HG03342 (cell line): ENCODE measurements at regions not wholly inside any gene's neighbourhood (a gene's known extent, or its start where the extent isn't known, plus 50 kb on each side); places are given as distances from the start of the nearest gene placed in this dataset.
"Not testable (repeated sequence)": the region's sequence is repeated elsewhere in the genome, so short reads cannot be mapped to it uniquely, and the experiment has no call there.

Experiments used
- ATAC-seq: cut with Tn5 transposase; IDR thresholded peaks from one replicate; pipeline ENCODE4 v1.9.1; 2021; ENCODE audit warnings: mild to moderate bottlenecking, moderate library complexity; ENCODE audit not compliant: unreplicated experiment

DNA sequence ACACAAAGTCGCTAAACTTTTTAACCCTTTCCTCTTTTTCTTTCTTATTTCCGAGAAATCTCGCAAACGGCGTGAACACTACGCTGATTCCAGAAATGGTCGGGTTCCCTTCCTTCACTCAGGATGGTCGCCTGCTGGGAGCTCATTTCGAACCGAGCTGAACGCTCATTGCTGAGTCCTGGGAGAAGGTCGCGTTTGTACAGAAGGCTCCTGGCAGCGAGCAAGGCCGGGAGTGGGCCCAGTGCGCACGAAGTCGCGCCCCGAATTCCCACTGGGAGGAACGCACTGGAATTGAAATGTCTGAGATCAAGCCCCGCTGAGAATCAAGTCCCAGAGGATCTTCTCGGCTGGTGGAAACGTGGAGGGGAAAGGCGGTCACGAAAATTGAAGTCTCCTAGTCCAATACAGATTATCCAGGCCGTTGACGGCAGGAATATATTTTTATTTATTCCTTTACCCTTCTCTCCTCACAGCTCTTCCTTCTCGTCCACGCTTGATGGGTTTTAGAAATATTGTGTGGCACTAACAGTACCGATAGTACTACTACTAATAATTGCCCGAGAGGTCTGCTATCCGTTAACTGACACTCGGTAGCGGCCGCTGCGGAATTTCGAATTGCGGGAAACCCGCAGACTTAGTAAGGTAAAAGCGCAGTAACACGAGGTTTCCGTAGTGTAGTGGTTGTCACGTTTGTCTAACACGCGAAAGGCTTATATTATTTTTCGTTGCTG lies 207.2 kb upstream of the ZNF184 start:
- ATAC-seq, result peak; percentile 28

DNA sequence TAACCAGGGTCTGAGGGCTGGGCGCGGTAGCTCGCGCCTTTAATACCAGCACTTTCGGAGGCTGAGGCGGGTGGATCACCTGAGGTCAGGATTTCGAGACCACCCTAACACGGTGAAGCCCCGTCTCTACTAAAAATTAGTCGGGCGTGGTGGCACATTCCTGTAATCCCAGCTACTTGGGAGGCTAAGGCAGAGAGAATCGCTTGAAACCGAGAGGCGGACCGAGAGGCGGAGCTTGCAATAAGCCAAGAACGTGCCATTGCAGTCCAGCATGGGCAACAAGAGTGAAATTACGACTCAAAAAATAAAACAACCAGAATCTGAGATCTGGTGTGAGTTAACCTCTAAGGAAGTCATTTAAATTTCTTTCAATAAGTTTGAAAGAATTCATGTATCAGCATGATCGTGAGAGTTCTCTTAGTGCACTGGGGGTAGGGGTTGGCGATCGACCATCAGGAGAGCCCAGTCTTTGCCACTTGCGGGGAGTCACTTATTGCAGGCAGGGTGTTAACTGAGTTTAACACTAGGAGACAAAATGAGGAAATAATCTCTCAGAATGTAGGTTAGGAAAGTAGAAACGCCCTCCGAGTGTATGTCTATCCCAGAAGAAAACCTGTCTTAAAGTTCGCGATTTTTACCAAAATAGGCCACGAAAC lies 206.5 kb upstream of the ZNF184 start:
- ATAC-seq, result no peak

- no peak for ATAC-seq
Measured at GRCh38 chr6:27678469-27678868, 205.6 kb upstream of the ZNF184 start.

- ATAC-seq, result no peak
Measured at GRCh38 chr6:27674882-27675281, 202.0 kb upstream of the ZNF184 start.

- peak; percentile 61 for ATAC-seq
Measured at GRCh38 chr6:27672113-27672799, 199.4 kb upstream of the ZNF184 start.

- no peak for ATAC-seq
Measured at GRCh38 chr6:27669624-27670301, 196.9 kb upstream of the ZNF184 start.

GRCh38 chr6:27669295-27669623 lies 196.4 kb upstream of the ZNF184 start:
- no peak for ATAC-seq

GRCh38 chr6:27668442-27669294 lies 195.8 kb upstream of the ZNF184 start:
- ATAC-seq, result no peak

- no peak for ATAC-seq
Measured at GRCh38 chr6:27667657-27668441, 194.9 kb upstream of the ZNF184 start.

DNA sequence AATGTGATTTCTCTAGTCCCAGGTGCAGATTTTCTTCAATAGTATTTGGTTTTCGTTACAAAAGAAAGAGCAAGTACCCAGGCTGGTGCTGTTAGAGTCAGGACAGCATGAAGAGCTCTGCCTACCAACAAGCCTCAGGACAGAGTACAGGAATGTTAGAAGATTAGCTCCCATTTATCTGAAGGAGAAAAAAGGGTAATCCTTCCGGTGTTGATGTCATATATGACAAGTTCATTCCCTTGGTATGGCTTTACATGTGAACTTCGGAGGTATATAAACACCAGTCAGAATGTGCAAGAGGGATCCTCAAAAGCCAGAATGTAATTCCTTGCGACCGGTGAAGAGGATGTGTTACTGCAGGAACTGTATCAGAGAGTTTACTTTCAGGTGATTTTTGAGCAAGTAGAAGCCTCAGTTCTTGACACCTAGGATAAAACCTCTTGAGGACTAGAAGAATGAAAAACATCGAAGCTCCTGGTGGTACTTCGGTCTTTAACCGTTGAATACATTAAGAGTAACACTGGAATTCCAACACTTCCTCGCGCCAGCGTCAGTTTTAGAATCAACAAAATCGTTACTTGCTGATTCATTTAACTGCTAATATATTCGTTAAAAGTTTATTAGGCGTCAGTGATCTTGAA lies 194.2 kb upstream of the ZNF184 start:
- no peak for ATAC-seq

- ATAC-seq, result no peak
Measured at GRCh38 chr6:27662769-27663168, 189.9 kb upstream of the ZNF184 start.

- ATAC-seq, result not testable (repeated sequence)
Measured at GRCh38 chr6:27662212-27662611, 189.3 kb upstream of the ZNF184 start.

GRCh38 chr6:27653143-27653825 lies 180.4 kb upstream of the ZNF184 start:
- not testable (repeated sequence) for ATAC-seq

DNA sequence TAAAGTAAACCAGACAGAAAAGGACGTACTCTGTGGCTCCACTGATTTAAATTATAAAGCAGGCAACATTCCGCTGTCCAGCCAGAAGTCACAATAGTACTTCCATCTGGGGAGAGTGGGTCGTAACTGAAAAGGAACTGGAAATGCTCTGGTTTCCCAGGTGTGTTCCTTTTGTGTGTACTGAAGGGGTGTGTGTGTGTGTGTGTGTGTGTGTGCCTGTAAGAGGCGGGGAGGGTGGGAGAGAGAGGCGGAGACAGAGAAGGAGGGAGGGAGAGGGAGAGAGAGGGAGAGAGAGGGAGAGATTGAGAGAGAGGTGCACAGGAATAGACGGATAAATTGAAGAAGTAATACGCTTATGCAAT lies 178.4 kb upstream of the ZNF184 start:
- no peak for ATAC-seq

DNA sequence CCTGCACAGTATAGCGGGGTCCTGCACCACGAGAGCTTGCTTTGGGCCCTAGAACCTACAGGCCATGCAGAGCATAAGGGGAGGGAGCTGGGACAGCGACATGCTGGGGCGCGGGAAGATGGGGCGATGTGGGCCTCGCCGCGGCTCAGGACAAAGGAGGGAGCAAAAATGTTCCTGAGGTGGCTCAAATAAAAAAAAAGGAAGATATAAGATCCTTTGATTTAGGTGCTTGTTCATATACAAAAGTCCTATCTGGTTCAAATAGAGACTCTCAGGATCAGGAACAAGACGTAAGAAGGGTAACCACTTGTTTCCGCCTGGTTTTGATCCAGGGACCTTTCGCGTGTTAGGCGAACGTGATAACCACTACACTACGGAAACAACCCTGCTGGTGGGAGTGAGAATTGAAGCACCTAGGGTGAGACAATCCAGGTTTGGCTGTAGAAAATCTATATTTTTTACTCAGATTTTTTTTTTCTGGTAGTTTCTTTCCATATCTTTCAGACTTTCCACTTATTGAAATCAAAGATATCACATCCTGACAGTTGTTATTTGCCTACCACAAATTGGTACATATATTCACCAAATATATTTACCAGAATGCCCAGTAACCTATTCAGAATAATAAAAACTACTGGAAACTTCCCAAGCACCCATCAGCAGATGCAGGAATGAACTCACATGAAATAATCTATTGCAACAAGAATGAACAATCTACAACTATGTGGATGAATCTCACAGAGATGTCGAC lies 177.9 kb upstream of the ZNF184 start:
- ATAC-seq, result no peak

DNA sequence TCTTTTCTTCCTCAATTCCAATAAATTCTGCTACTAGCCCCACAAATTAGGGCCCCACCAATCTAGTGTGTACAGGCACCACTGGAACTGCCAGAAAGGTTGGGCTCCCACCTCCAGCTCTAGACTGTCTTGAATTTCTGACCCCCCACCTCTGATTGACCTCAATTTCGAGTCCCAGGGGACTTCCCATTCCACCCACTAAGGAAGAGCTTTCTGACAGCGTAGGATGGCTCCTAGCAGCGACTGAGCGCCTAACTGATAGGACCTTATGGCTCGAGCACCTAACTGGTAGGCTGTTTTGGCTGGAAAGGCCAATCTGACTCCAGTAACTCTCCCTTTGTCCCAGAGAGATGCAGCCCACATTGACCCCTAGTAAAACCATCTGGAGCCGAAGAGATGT lies 171.6 kb upstream of the ZNF184 start:
- no peak for ATAC-seq

GRCh38 chr6:27642744-27643456 lies 170.0 kb upstream of the ZNF184 start:
- ATAC-seq, result no peak

DNA sequence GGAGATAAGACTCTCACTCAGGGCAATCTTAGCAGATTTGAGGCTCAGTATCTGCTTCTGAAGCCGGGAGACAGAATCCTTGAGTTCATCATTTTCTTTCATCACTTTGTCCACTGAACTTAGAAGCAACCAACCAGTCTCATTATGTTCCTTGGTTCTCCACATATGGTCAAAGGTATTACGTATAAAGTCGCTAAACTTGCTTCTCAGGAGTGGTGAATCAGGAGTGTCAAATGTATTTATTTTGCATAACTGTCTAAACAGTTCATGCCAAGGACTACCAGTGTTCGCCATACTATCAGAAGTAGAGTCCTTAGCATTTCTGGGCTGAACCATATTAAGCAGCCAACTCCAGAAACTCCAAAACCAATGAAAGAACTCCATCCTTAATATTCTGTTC lies 163.0 kb upstream of the ZNF184 start:
- not testable (repeated sequence) for ATAC-seq
